ENCODE measurements at regions not wholly inside any gene's neighbourhood (a gene's known extent, or its start where the extent isn't known, plus 50 kb on each side); places are given as distances from the start of the nearest gene placed in this dataset.
A peak's percentile ranks its signal among the peaks of the same experiment; 100 is the strongest.

GRCh38 chr5:93868851-93869250, 127.5 kb upstream of the POU5F2 start:
- WGBS, 2 experiments (ENCODE audit: extremely low coverage in 2 of 2, insufficient read length in 1 of 2) = no CpG with 5 or more reads among the region's 6 CpGs
- Histone ChIP-seq H4K91ac (ENCODE audit: insufficient read depth, low read depth, low read length) (no peak overlapping the region), H3K4me1 (ENCODE audit: control insufficient read depth, insufficient read depth, low read length) (no peaks in the 10 kb centered on the region), H3K18ac (ENCODE audit: low read depth, low read length) (no peak overlapping the region), H2BK5ac (ENCODE audit: low read depth, low read length, poor library complexity, severe bottlenecking) (no peak overlapping the region), H2BK120ac (ENCODE audit: low read depth, low read length) (no peak overlapping the region), H2AK5ac (ENCODE audit: low read depth, low read length) (no peak overlapping the region), H3K79me1 (ENCODE audit: low read depth in 1 of 2, low read length in 2 of 2) (0 out of 4 replicates have a peak, but pooled peaks cover 0 to 3% of the 10 kb centered on the region in 2 experiments), H3K14ac (replicated peaks; ENCODE audit: low read depth, low read length) (no peak overlapping the region), H3K23ac (ENCODE audit: low read depth, low read length) (no peak overlapping the region), H4K20me1 (ENCODE audit: insufficient read depth, low read length) (no peaks in the 10 kb centered on the region; the same call in 1 of the 2 replicates), H3K4me2 (ENCODE audit: low read depth, low read length) (no peak overlapping the region), H2BK20ac (ENCODE audit: low read depth, low read length) (no peak overlapping the region), H3K27ac (ENCODE audit: insufficient read depth, low read length) (no peak overlapping the region), H3K9me3 (ENCODE audit: control insufficient read depth, insufficient read depth, low read length) (no peaks in the 10 kb centered on the region), H3K27me3 (ENCODE audit: control insufficient read depth, insufficient read depth, low read length) (no peaks in the 10 kb centered on the region), H2BK15ac (ENCODE audit: low read depth, low read length) (no peak overlapping the region), H3K4me3 (ENCODE audit: insufficient read depth, low read depth, low read length) (no peak overlapping the region), H3K9me1 (ENCODE audit: insufficient read depth, low read length) (no peaks in the 10 kb centered on the region; the same call in 1 of the 2 replicates), H3K9ac (ENCODE audit: low read depth, low read length) (no peak overlapping the region), H3K4ac (ENCODE audit: low read depth, low read length) (no peak overlapping the region), H3K56ac (ENCODE audit: extremely low read depth, insufficient read depth, low read length) (no peak overlapping the region), H3K36me3 (ENCODE audit: control insufficient read depth, insufficient read depth, low read length) (no peaks in the 10 kb centered on the region), H2AK9ac (replicated peaks; ENCODE audit: low read depth, low read length, poor library complexity) (no peak overlapping the region), H2AFZ (replicated peaks; ENCODE audit: low read length, poor library complexity) (no peak overlapping the region), H4K8ac (ENCODE audit: low read depth in 2 of 2, low read length in 2 of 2) (no peak overlapping the region), H4K5ac (ENCODE audit: low read depth, low read length) (no peak overlapping the region)
- TF ChIP-seq BHLHE40 (IDR thresholded peaks at IDR 0.05; ENCODE audit: low read depth, low read length) = peak; percentile 31; the same call in 1 of the 2 replicates
- no peak for TF ChIP-seq CTCF (conservative IDR thresholded peaks at IDR 0.05; ENCODE audit: low read depth, low read length)
- no TSS peak for BruUV-seq (replicated peaks)
- intact Hi-C loops (cut with micrococcal nuclease) = no loop called here
- ChIA-PET POLR2A (ENCODE audit: unreplicated experiment) (interaction anchor here (0.5 kb wide), 1 partner anchor 282 kb away, joined by 19 read pairs; no protein-coding TSS in a partner anchor), CTCF (no interaction called here)
- in situ Hi-C loops (cut with MboI; ENCODE audit: low sequenced_read_pairs) = no loop called here
- DNase-seq (peak; percentile 70), ATAC-seq (ENCODE audit: low read depth) (peak; percentile 35)
- dilution Hi-C loops (cut with HindIII; ENCODE audit: low sequenced_read_pairs, unreplicated experiment) = no loop called here
